ENCODE measurements at regions not wholly inside any gene's neighbourhood (a gene's known extent, or its start where the extent isn't known, plus 50 kb on each side); places are given as distances from the start of the nearest gene placed in this dataset.

DNA sequence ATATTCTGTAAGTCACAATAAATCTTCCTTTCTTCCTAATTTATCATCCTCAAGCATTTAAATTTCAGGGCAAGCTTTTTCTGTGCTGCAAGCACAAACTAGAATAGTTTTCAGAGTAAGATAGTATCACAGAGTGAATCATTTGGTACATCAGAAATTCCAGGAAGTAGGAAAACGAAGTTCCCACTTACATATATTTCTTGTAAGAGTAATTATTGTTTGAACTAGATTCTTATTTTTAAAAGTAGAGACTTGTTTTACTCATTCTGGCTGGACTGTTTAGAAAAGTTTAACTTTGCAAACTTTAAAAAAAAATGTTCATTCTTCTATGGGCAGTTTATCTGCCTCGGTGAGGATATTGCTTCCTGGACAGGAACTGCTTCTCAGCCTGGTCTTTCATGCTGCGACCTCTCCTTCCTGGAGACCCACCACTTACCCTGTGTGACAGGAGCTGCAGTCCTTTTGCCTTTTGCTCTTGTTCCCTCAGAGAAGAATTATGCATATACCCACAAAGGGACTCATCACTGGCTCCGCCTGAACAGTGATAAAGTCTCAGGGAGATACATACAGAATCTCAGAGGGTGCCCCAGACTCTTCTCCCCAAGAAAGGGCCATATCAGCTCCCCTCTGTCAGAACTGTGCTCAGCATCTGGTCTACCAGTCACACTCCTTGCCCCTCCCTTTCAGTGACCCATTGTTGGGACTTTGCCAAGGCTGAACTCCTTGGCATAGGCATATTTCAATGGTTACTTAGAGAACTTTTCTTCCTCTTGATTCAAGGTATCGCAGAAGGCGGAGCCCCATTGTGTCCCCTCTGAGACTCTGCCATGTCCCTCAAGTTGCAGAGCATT lies 102.7 kb upstream of the CD55 start:
- no peaks in the 10 kb centered on the region for H3K4me1 ChIP-seq (ENCODE audit: insufficient read depth, low read length, severe bottlenecking)
- H3K4me3 ChIP-seq (ENCODE audit: low read depth, low read length, poor library complexity, severe bottlenecking), result no peak overlapping the region
- no peaks in the 10 kb centered on the region for H3K27me3 ChIP-seq (ENCODE audit: insufficient read depth, low read length)
- no peaks in the 10 kb centered on the region for H3K9me2 ChIP-seq (ENCODE audit: low read depth, low read length)
- H3K27ac ChIP-seq (ENCODE audit: low read depth, low read length, poor library complexity, severe bottlenecking), result no peak overlapping the region
- no peak overlapping the region for H2AFZ ChIP-seq (ENCODE audit: low read length)
- H3F3A ChIP-seq (ENCODE audit: insufficient read depth, low read length), result no peaks in the 10 kb centered on the region
- H4K20me1 ChIP-seq (ENCODE audit: insufficient read depth, low read length), result no peaks in the 10 kb centered on the region
- H3K4me2 ChIP-seq (ENCODE audit: low read length), result no peak overlapping the region
- H3K79me2 ChIP-seq (ENCODE audit: insufficient read depth, low read length), result no peaks in the 10 kb centered on the region
- 0 out of 2 replicates have a peak, but pooled peaks cover 2% of the 10 kb centered on the region for H3K9me3 ChIP-seq (ENCODE audit: low read length)
- no peak overlapping the region for H3K9ac ChIP-seq (ENCODE audit: low read length)
- H3K36me3 ChIP-seq (ENCODE audit: insufficient read depth, low read length), result no peaks in the 10 kb centered on the region
- TF ChIP-seq EZH2 (IDR thresholded peaks at IDR 0.05; ENCODE audit: borderline replicate concordance, low read length), result no peak
- TF ChIP-seq, protein P1, sequence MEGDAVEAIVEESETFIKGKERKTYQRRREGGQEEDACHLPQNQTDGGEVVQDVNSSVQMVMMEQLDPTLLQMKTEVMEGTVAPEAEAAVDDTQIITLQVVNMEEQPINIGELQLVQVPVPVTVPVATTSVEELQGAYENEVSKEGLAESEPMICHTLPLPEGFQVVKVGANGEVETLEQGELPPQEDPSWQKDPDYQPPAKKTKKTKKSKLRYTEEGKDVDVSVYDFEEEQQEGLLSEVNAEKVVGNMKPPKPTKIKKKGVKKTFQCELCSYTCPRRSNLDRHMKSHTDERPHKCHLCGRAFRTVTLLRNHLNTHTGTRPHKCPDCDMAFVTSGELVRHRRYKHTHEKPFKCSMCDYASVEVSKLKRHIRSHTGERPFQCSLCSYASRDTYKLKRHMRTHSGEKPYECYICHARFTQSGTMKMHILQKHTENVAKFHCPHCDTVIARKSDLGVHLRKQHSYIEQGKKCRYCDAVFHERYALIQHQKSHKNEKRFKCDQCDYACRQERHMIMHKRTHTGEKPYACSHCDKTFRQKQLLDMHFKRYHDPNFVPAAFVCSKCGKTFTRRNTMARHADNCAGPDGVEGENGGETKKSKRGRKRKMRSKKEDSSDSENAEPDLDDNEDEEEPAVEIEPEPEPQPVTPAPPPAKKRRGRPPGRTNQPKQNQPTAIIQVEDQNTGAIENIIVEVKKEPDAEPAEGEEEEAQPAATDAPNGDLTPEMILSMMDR (IDR thresholded peaks at IDR 0.05; ENCODE audit: low read length), result no peak

DNA sequence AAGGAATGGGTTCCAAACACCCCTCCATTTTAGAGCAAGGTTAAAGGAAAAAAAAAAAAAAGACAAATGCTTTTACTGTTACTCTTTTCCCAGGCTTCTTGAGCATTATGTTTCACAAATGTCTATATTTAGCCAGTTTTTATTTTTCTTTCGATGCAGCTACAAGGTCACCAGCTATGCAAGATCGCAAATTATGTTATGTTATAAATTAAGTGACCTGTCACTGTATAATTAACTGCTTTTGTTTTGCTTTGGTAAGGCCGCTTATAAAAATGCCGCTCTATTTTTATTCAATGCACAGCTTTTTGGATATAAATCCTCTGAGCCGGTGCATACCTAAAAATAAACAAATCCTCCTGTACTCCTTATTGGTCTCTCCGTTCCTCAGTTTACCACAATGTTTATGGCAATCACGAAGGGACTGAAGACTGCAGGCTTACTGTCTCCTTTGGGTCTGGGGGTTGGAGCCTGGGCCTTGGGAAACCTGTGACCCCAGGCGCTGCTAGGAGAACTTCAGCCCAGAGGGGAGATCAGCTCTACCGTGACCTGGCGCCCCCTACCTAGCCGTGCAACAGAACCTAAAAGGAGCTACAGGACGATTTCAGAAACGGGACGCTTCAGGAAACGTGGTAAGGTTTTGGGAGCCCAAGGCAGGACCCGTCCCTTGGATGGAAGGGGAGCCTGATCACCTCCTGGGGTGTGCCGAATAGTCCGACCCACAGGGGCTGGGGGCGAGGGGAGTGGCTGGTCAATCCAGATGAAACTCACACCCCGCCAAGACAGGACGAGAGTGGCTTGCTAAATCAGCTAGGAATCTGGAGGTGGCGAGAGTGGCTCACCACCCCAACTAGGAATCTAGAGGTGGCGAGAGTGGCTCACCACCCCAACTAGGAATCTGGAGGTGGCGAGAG lies 101.2 kb upstream of the CD55 start:
- Histone ChIP-seq H3K4me3 (ENCODE audit: low read depth, low read length, poor library complexity, severe bottlenecking) (no peak overlapping the region), H2AFZ (ENCODE audit: low read length) (no peak overlapping the region), H3K79me2 (ENCODE audit: insufficient read depth, low read length) (no peaks in the 10 kb centered on the region), H4K20me1 (ENCODE audit: insufficient read depth, low read length) (no peaks in the 10 kb centered on the region), H3F3A (ENCODE audit: insufficient read depth, low read length) (no peaks in the 10 kb centered on the region), H3K9ac (ENCODE audit: low read length) (no peak overlapping the region), H3K27me3 (ENCODE audit: insufficient read depth, low read length) (no peaks in the 10 kb centered on the region), H3K36me3 (ENCODE audit: insufficient read depth, low read length) (no peaks in the 10 kb centered on the region), H3K9me3 (ENCODE audit: low read length) (no peaks in the 10 kb centered on the region), H3K27ac (ENCODE audit: low read depth, low read length, poor library complexity, severe bottlenecking) (no peak overlapping the region), H3K4me2 (ENCODE audit: low read length) (no peak overlapping the region), H3K4me1 (ENCODE audit: insufficient read depth, low read length, severe bottlenecking) (no peaks in the 10 kb centered on the region), H3K9me2 (ENCODE audit: low read depth, low read length) (no peaks in the 10 kb centered on the region)
- no peak for TF ChIP-seq EZH2 (IDR thresholded peaks at IDR 0.05; ENCODE audit: borderline replicate concordance, low read length)
- TF ChIP-seq, protein P1 (IDR thresholded peaks at IDR 0.05; ENCODE audit: low read length), result 0 out of 2 replicates have a peak, but pooled peaks have one; percentile 8

DNA sequence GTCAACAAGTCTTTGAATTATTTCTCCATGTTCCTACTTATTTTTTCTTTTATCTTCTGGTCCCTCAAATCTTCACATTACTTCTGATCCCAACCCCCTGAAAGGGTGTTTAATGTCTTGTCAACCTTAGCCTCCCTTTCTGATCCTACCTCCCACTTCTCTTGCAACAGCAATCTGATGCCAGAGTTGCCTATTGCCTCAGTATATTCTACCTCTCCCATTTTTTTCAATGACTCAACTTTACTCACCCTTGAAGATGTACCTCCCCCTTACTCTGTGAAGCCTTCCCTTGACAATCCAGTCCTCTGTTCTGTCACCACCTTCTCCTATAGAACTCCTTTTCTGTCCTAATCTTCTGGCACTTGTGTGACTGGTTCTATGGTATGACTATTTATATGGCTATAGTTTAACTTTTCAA lies 99.5 kb upstream of the CD55 start:
- Histone ChIP-seq H3K36me3 (ENCODE audit: insufficient read depth, low read length) (no peaks in the 10 kb centered on the region), H2AFZ (ENCODE audit: low read length) (no peak overlapping the region), H3K27me3 (ENCODE audit: insufficient read depth, low read length) (no peaks in the 10 kb centered on the region), H3K27ac (ENCODE audit: low read depth, low read length, poor library complexity, severe bottlenecking) (no peak overlapping the region), H3F3A (ENCODE audit: insufficient read depth, low read length) (no peaks in the 10 kb centered on the region), H3K4me3 (ENCODE audit: low read depth, low read length, poor library complexity, severe bottlenecking) (no peak overlapping the region), H3K9me3 (ENCODE audit: low read length) (no peaks in the 10 kb centered on the region), H3K9ac (ENCODE audit: low read length) (no peak overlapping the region), H4K20me1 (ENCODE audit: insufficient read depth, low read length) (no peaks in the 10 kb centered on the region), H3K4me2 (ENCODE audit: low read length) (no peak overlapping the region), H3K9me2 (ENCODE audit: low read depth, low read length) (no peaks in the 10 kb centered on the region), H3K79me2 (ENCODE audit: insufficient read depth, low read length) (no peaks in the 10 kb centered on the region), H3K4me1 (ENCODE audit: insufficient read depth, low read length, severe bottlenecking) (no peaks in the 10 kb centered on the region)
- TF ChIP-seq, protein P1 (IDR thresholded peaks at IDR 0.05; ENCODE audit: low read length), result no peak
- no peak for TF ChIP-seq EZH2 (IDR thresholded peaks at IDR 0.05; ENCODE audit: borderline replicate concordance, low read length)

Measured in OCI-LY1 (cell line).